Mesothelial cell of epicardium (in vitro differentiated cells): ENCODE measurements at regions not wholly inside any gene's neighbourhood (a gene's known extent, or its start where the extent isn't known, plus 50 kb on each side); places are given as distances from the start of the nearest gene placed in this dataset.

ENCODE experiments used
- DNase-seq, 2 experiments: peaks; one replicate each; pipeline ENCODE4 v3.0.0; 2021; ENCODE audit warnings: low spot score in 2 of 2; ENCODE audit not compliant: unreplicated experiment in 2 of 2
- H3K27ac Mint-ChIP-seq: 2 replicates; pipeline ENCODE4 v1.8.0; 2021; ENCODE audit warnings: mixed read lengths
- H3K27me3 Mint-ChIP-seq: 2 replicates; pipeline ENCODE4 v1.8.0; 2021; ENCODE audit warnings: low read depth, mixed read lengths
- H3K36me3 Mint-ChIP-seq: 2 replicates; pipeline ENCODE4 v1.8.0; 2021; ENCODE audit warnings: mixed read lengths
- H3K4me1 Mint-ChIP-seq: 2 replicates; pipeline ENCODE4 v1.8.0; 2021; ENCODE audit warnings: mixed read lengths
- H3K4me3 Mint-ChIP-seq: 2 replicates; pipeline ENCODE4 v1.8.0; 2021; ENCODE audit warnings: mild to moderate bottlenecking, moderate library complexity, mixed read lengths
- H3K9me3 Mint-ChIP-seq: 2 replicates; pipeline ENCODE4 v1.8.0; 2021; ENCODE audit warnings: mixed read lengths
- CTCF ChIP-seq: fragments of 200-600 bp; sonication (generic); IDR thresholded peaks from one replicate; pipeline ENCODE4 v1.5.0; 2021; ENCODE audit warnings: antibody characterized with exemption; ENCODE audit not compliant: unreplicated experiment

- Mint-ChIP-seq H3K4me3 (no peak overlapping the region), H3K36me3 (no peaks in the 10 kb centered on the region), H3K27ac (no peak overlapping the region), H3K9me3 (no peaks in the 10 kb centered on the region), H3K4me1 (no peaks in the 10 kb centered on the region), H3K27me3 (no peaks in the 10 kb centered on the region)
- no peak for DNase-seq
- no peak for TF ChIP-seq CTCF
Measured at GRCh38 chr5:29811914-29812679, 1381.4 kb upstream of the CDH6 start.

GRCh38 chr5:29805804-29806203, 1387.7 kb upstream of the CDH6 start:
- H3K4me3 Mint-ChIP-seq = no peak overlapping the region
- no peaks in the 10 kb centered on the region for H3K36me3 Mint-ChIP-seq
- no peaks in the 10 kb centered on the region for H3K27me3 Mint-ChIP-seq
- no peak overlapping the region for H3K27ac Mint-ChIP-seq
- no peaks in the 10 kb centered on the region for H3K4me1 Mint-ChIP-seq
- no peak for DNase-seq
- no peak for TF ChIP-seq CTCF
- H3K9me3 Mint-ChIP-seq = peaks cover 4% of the 10 kb centered on the region

GRCh38 chr5:29800752-29801151, 1392.7 kb upstream of the CDH6 start:
- no peak for DNase-seq
- Mint-ChIP-seq H3K4me1 (no peaks in the 10 kb centered on the region), H3K4me3 (no peak overlapping the region), H3K9me3 (no peaks in the 10 kb centered on the region), H3K36me3 (no peaks in the 10 kb centered on the region), H3K27me3 (no peaks in the 10 kb centered on the region), H3K27ac (no peak overlapping the region)
- no peak for TF ChIP-seq CTCF

GRCh38 chr5:29796013-29796412, 1397.5 kb upstream of the CDH6 start:
- DNase-seq = no peak
- Mint-ChIP-seq H3K27ac (no peak overlapping the region), H3K27me3 (no peaks in the 10 kb centered on the region), H3K4me1 (peaks cover 3% of the 10 kb centered on the region), H3K4me3 (no peak overlapping the region), H3K9me3 (no peaks in the 10 kb centered on the region), H3K36me3 (no peaks in the 10 kb centered on the region)
- no peak for TF ChIP-seq CTCF

GRCh38 chr5:29795096-29795652, 1398.3 kb upstream of the CDH6 start:
- TF ChIP-seq CTCF = no peak
- Mint-ChIP-seq H3K4me3 (no peak overlapping the region), H3K4me1 (peaks cover 3% of the 10 kb centered on the region), H3K27me3 (no peaks in the 10 kb centered on the region), H3K27ac (no peak overlapping the region), H3K9me3 (no peaks in the 10 kb centered on the region), H3K36me3 (no peaks in the 10 kb centered on the region)
- no peak for DNase-seq
